ENCODE measurements at regions not wholly inside any gene's neighbourhood (a gene's known extent, or its start where the extent isn't known, plus 50 kb on each side); places are given as distances from the start of the nearest gene placed in this dataset.

GRCh38 chr10:36507715-36508114 lies 617.7 kb upstream of the ANKRD30A start:
- TF ChIP-seq POLR2AphosphoS5 (IDR thresholded peaks at IDR 0.05; ENCODE audit: low read depth, low read length) (no peak), TAF1 (IDR thresholded peaks at IDR 0.05; ENCODE audit: low read depth, low read length) (no peak), SPI1 (IDR thresholded peaks at IDR 0.05; ENCODE audit: low read depth, low read length) (no peak), POLR2A (IDR thresholded peaks at IDR 0.05; ENCODE audit: low read depth, low read length) (no peak), PAX5 (IDR thresholded peaks at IDR 0.05; ENCODE audit: insufficient read depth, low read length, severe bottlenecking) (no peak), POU2F2 (IDR thresholded peaks at IDR 0.05; ENCODE audit: low read depth, low read length) (no peak)

Data from GM12891 (cell line).